T-helper 2 cell treated with Interferon-gamma antibody and Interleukin-4, amounts not matched to agents 100 ng/mL and 5 ng/mL, for 36 hours (primary cell): ENCODE measurements at regions not wholly inside any gene's neighbourhood (a gene's known extent, or its start where the extent isn't known, plus 50 kb on each side); places are given as distances from the start of the nearest gene placed in this dataset.
"Not testable (repeated sequence)": the region's sequence is repeated elsewhere in the genome, so short reads cannot be mapped to it uniquely, and the experiment has no call there.

Experiments used
- intact Hi-C: fragments of 100-400 bp; cut with micrococcal nuclease; formaldehyde crosslinking; loops from one replicate; pipeline ENCODE4 v1.15.1; 2023

GRCh38 chr17:43316522-43317142, 82.2 kb upstream of the ARL4D start:
- intact Hi-C loops = loop anchor here (1.0 to 10.0 kb wide), 3 partner anchors 104 to 191 kb away; partner anchors contain the start of genes BRCA1 and NBR1

GRCh38 chr17:43315858-43316521, 82.2 kb upstream of the RNU2-1 start:
- intact Hi-C loops = loop anchor here (1.0 to 10.0 kb wide), 4 partner anchors 45 to 191 kb away; partner anchors contain the start of genes BRCA1 and NBR1

- intact Hi-C loops = loop anchor here (2.0 to 10.0 kb wide), 2 partner anchors 45 to 141 kb away; partner anchors contain the start of gene NBR1
These were observed 81.6 kb upstream of the RNU2-1 start for GRCh38 chr17:43315369-43315768.

GRCh38 chr17:43314611-43315011, 80.8 kb upstream of the RNU2-1 start:
- intact Hi-C loops = loop anchor here (2.0 to 10.0 kb wide), 2 partner anchors 46 to 140 kb away; partner anchors contain the start of gene NBR1

- intact Hi-C loops = loop anchor here (10.0 kb wide), 1 partner anchor 137 kb away; the partner anchor contains the start of gene NBR1
These were observed 78.2 kb upstream of the RNU2-1 start for GRCh38 chr17:43312011-43312410.

GRCh38 chr17:43309505-43310332, 75.9 kb upstream of the RNU2-1 start:
- intact Hi-C loops = loop anchor here (10.0 kb wide), 1 partner anchor 135 kb away; the partner anchor contains the start of gene NBR1

GRCh38 chr17:43308999-43309398, 75.2 kb upstream of the RNU2-1 start:
- intact Hi-C loops = no loop called here

GRCh38 chr17:43304792-43305191, 71.0 kb upstream of the RNU2-1 start:
- intact Hi-C loops = not testable (repeated sequence)

- intact Hi-C loops = not testable (repeated sequence)
These were observed 69.3 kb upstream of the RNU2-1 start for GRCh38 chr17:43303049-43303448.

GRCh38 chr17:43299300-43300076, 65.7 kb upstream of the RNU2-1 start:
- intact Hi-C loops = not testable (repeated sequence)

- intact Hi-C loops = not testable (repeated sequence)
These were observed 55.9 kb upstream of the RNU2-1 start for GRCh38 chr17:43289670-43290069.

GRCh38 chr17:43283606-43284005, 49.8 kb upstream of the RNU2-1 start:
- intact Hi-C loops = not testable (repeated sequence)
